Renal cortex interstitium (tissue), 11 donors: ENCODE measurements at regions not wholly inside any gene's neighbourhood (a gene's known extent, or its start where the extent isn't known, plus 50 kb on each side); places are given as distances from the start of the nearest gene placed in this dataset.

Source experiments
- DNase-seq, 11 donors: peaks; one replicate each; pipeline ENCODE4 v3.0.0-alpha.2; 2013; ENCODE audit warnings: low read depth in 9 of 11, low spot score in 4 of 11; ENCODE audit errors: extremely low read depth in 1 of 11

DNA sequence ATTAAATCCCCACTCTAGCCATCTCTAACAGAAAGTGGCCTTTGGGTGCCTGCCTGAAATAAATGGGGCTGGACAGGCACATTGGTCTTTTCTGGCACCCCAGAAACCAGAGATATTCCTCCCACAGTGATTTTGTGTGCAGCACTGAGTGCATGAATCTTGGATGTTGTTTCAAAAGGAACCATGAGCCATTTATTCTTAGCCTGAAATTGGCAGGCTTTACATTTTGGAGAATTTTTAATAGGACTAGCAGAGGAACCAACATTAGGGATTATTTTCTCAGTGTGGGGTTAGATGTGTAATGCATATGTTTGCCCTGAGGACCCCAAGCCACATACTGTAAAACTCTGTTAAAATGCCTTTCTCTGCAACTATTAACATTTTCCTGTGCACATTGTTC is 451.3 kb downstream of the NFIB start:
- no peak for DNase-seq

DNA sequence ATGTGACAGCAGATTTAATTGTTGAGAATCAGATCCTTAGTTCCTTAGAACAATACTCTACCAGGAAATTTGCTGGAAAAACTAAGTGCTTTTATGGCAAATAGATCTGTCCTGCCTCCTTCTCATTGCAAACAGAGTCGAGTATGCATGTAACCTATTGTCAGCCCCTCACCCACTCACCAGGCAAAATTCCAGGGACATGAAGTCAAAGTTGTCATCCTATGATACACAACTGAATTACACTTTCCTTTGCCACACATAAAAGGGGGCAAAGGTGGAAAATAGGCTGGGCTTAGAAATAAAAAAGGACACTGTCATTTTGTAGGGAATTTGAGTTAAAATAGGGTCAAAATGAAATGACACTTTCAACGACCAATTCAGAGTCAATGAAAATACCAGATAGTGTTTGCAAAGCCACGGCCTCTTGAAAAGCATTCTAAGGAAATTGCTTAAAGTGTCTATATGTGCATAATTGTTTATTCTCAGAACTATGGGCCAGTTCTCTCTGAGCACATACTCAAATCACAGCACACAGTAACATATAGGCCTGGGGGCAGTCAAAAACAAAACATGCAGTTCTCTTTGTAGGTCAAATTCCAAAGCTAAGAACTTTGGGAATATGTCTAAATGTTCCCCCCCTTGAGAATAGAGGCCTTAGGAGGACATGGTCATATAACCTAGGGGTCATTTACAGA is 452.8 kb downstream of the NFIB start:
- DNase-seq: no peak

DNA sequence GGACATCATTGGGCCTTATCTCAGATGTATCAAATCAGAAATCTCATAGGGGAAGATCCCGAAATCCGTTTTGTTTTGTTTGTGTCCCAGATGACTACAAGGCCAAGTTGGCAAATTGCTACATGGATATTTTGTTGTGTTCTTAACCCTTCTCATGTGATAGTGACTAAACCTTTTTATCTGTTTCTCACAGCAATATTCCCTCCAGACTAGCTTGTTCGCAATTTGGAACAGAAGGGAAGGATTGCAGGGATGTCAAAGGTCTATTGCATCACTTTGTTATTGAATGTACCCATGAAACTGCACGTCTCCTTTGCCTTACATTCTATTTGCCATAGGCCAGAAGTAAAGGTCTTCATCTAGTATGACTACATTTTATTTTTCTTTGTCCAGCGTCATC is 453.9 kb downstream of the NFIB start:
- no peak for DNase-seq

DNA sequence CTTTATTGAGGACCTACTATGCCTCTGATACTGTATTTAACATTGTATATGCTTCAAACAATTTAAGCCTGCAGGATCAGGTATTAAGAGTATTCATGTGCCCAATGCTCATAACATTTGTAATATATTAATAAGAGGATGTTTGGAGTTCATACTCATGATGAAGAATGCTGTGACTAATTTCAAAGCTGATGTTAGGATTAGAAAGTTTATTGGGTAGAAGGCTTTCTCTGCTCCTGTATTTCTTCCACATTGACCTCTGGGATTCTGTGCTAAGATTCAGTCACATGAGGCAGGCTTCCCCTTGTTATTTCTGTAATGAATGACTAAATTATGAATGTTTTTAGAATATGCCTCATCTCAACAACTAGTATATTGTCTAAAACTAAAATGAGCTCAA is 456.4 kb downstream of the NFIB start:
- no peak for DNase-seq

DNA sequence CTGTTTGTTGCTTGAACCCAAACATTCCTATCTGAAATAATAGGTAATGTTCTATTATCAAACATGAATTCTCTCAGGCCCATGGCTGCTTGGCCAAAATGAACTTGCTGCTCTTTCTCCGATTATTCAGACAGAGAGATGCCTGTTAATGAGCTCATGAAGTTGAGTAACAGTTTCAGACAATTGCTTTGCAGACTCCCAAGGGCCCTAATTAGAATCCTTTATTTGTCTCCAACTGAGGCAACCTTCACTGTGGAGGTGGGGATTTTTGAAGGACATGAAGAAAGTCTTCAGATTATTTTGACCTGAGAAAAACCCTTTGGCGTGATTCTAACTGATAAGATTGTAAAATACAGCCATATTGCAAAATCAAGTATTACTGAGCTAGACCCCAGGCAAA is 466.7 kb downstream of the NFIB start:
- DNase-seq: no peak

DNA sequence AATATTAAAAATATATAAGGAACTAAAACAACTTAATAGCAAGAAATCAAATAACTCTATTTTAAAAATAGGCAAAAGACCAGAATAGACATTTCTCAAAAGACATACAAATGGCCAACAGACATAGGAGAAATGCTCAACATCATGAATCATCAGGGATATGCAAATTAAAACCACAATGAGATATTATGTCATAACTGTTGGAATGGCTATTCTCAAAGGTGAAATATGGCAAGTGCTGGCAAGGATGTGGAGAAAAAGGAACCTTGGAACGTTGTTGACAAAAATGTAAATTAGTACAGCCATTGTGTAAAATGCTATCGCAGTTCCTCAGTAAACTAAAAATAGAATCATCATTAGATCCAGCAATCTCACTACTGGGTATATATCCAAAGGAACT is 468.5 kb downstream of the NFIB start:
- no peak for DNase-seq

DNA sequence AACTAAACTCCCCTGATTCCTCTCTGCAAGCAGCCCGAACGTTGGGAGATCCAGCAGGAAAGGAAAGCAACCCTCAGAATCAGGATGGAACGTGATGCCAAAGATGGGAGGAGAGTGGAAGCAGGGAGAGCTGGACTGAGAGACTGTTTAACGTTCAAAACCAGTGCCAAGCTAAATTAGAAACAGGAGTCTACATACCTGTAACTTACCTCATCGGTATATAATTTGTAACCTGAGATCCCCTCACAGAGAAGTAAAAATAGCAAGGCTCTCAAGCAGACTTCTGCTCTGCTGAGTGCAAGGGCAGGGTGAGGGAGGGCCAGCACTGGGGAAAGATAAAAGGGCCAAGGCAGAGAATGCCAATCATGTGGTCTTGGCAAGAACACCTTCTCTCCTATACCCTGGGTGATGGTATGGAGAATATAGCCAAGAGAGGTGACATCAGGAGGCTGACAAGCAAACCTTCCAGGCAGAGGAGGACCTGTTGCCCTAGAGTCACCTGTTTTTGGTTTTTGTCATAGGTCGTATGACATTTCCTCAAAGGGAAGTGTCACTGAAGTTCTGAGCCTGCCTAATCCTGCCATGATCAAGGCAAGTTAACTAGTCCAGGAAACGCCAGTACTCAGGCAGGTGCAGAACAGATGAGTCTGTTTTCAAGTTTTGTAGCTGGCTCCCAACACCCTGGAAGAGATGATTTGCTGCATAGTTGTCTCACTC is 472.0 kb downstream of the NFIB start:
- DNase-seq: peak in 2 of 11 donors; percentile 4 to 16

DNA sequence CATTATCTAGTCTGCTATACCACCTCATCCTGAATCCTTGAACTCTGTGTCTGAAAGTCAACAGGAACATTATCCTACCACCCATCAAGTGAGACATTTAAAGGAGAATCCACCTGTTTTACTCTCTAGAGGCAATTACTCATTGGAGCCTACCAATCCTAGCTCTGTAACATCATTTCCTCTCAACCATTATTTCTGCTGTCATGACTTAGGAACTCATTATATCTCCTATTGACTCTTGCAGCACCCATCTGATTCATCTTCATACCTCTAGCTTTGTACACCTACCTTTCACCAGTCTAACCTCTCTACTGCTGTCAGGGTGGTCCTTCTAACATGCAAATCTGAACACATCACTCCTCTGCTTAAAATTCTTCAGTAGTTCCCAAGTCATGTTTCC is 481.5 kb downstream of the NFIB start:
- no peak for DNase-seq

DNA sequence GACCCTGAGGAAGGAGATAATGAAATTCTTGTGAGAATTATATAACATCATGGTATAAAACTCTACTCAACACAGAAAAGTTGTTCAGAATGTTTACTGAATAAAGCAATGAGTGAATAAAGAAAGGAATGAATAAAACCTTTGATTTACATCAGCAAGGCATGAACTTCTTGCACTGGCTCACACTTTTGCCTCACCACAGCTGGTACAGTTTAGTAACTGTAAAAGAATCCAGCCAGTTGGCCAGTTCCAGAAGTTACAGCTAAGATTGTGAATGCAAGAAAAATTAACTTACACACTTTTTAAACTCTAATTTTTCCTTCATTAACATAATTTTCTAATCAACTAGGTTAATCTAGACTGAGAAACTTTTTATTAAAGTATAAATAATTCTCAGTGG is 490.9 kb downstream of the NFIB start:
- no peak for DNase-seq

DNA sequence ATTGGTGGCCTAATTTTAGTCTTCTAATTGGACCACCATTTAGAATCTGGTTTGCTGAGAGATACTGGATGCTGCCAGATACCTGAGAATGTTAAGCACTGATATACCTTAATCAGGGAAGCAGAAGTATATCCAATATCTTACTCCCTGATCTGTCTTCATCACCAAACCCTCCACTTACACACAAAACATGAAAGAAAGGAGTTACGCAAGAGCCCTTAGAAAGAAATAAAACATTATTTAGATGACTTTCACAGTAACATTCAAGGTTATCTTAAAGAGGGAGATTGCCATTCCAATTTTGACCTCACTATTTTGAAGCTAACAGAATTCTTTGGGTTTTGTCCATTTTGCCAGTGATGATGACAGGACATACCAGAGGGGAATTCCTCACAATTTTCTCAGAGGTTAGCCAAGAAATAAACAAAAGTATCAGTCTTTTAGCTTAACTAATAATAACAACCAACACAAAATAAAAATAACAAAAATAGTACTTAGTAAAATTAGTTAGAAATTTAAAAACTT is 496.1 kb downstream of the NFIB start:
- no peak for DNase-seq

DNA sequence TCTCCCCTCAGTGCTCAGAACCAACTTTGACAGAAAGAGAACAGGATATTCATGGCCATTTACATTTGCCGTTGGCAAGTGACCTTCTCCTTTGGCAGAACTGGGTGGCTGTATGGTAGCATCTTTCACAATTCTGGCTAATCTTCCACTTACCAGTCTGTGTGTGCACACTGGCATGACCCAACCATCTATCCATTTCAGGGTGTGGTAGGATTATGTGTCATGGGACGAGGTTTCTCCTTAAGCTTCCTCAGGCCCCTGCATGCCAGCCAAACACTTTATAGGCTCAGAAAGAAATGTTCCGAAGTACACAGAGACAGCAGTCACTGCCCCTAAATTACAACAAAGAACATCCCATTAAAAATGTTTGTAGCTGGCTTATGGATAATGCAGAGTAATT is 497.1 kb downstream of the NFIB start:
- no peak for DNase-seq

DNA sequence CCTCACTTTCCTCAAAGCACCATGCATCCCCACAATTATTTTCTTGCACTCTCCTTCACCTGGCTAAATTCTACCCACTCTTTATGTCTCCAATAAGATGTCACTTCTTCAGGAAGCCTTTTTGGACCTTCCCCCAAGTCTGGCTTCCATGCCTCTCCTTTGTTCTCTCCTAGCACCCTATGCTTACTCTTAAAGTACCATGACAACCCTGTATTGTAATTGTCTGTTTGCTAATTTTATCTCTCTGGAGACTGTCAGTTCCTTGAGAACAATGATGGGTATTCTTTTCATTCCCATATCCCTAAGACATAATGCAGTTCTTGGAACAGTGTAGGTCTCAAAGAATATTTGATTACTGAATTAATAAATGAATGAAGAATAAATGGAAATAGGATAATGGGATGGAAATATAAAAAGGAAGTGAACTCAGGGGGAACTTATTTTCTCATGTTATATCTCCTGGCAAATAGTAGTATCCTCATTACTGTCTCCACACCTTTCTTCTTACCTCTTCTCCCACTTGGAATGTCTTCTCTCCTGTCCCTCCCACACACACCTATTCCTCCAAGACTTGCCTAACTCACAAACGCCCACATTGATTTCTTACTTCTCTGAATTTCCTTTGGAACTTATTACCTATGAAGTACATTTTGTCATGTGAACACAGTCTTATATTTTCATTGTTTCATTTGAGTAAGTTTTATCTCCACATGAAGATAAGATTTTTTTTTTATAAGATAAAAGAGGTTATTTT is 499.1 kb downstream of the NFIB start:
- no peak for DNase-seq

DNA sequence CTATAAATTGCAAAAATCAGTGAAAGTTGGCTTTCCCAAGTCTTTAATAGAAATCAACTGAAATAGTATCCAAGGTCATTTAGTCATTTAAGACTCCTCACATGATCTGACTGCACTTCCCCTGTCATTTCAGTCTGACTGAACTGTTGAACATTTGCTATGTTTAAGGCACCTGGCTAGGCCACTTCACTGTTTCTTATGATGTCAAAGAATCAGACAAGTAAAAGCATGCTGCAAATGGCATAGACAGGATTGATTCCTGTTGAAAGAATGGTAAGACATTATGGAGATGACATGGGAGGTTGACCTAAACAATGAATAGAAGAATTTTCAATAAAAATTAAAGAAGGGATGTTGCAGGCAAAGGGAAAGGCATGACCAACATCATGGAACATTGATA is 502.1 kb downstream of the NFIB start:
- no peak for DNase-seq

DNA sequence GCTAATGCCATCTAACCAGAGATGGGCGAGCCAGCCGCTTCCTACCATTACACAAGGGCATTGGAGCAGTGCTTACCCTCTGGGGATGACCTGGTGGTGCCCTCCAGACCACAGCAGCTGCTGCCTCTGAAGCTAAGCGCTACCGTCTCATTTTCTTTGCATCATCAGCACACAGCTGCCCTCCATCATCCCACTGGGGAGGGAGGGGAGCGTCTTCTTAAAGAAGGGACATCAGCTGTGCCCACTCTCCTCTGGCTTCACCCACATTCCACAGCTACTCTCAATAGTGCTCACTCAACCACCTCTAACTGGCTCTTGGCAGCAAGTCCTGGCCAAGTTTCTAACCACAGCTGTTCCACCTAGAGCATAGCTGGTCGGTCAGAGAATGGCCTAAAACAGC is 503.4 kb downstream of the NFIB start:
- DNase-seq: no peak

DNA sequence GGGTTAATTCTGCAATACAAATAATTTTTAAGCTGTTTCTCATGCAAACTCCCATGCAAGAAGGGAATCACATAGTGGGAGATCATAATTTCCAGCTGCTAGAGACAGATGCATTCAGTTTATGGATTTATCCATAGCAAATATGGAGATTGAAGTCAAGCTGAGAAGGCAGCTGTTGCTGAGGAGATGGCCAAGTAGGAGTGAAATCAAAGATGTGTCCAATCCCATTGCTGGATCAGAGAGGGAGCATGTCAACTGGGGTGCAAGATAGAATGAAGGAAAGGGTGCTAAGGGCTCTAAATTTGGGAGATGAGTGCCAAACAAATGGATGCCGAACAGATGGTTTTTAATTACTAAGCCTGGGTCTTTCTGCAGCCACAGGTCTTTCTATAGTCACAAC is 504.5 kb downstream of the NFIB start:
- no peak for DNase-seq

DNA sequence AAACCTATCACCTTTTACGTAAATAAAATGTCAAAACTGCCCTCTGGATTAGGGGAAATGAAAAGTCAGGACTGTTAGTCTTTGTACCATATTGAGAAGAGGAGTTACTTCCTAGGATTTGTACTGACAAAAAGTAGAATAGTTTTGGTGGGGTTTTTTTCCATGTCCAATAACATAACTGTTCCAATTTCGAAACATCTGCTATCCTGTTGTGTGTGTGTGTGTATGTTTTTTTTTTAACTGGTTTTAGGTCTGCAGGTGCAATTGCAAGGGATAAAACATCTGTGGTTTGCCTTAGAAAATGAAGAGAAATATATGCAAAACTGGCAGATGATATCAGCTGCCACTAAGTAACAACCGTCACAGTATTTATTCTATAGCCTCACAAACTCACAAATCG is 506.8 kb downstream of the NFIB start:
- DNase-seq: no peak

DNA sequence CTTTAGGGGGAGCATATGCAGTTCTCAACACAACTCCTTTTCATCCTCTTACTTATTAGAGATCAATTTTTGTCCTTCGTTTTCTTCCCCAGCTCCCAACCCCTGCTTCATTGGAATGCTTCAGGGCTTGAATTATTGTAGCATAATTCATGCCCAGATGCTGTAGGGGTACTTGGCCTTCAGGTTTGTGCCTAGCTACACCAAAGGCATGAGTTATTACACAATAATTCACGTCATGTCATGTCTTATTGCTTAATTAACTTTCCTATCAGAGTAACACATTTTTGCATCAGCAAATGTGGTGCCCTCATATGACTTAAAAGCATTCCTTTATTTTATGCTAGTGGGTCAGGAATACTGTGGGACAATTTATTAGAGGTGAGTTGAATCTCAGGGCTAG is 507.2 kb downstream of the NFIB start:
- no peak for DNase-seq

DNA sequence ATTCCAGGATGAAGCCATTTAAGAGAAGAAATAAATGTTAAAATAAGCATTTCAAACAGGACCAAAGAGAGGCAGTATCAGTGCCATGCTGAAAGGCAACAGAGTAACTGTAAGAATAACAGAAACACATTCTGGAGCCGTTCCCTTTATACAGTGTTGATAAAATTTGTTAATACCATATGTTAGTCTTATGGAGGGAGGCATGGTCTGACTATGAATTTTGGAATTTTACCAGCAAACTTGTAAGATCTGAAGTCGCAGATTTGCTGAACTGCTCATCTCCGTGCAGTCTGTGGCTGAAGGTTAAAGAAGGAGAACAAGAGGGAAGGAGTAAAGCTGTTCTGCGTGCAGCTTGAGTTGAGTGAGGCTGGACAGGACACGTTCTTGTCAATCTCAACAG is 508.4 kb downstream of the NFIB start:
- DNase-seq: no peak

DNA sequence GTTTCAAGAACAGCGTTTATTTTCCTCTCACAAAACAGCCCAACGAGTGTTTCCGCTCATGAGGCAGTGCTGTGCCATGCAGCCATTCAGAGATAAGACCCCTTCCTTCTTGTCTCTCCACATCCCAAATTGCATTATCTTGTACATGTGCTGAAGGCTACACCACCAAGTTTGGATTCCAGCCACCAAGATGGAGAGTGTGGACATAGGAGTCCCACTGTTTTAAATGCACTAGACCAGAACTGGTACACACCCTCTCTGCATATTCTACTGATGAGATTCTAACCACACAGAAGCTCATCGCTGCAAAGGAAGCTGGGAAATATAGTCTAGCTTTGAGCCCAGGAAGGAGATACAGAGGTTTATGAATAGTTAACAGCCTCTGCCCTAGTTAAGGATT is 509.4 kb downstream of the NFIB start:
- no peak for DNase-seq

DNA sequence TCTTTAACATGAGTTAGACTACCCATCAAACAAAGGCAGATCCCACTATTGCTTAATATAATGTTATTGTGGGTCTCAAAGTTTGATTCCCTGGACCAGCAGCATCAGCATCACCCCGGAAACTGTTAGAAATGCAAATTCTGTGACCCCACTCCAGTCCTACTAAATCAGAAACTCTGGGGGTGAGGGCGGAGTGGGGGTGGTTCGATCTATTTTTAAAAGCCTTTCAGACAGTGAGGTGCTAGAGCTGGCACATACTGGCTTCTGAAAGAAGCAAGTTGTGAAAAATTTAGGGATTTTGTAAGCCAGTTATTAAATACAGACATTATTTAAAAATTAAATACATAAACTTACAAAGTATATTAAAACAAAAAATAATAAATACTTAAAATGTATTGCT is 513.2 kb downstream of the NFIB start:
- no peak for DNase-seq
